ENCODE measurements at regions not wholly inside any gene's neighbourhood (a gene's known extent, or its start where the extent isn't known, plus 50 kb on each side); places are given as distances from the start of the nearest gene placed in this dataset.

DNA sequence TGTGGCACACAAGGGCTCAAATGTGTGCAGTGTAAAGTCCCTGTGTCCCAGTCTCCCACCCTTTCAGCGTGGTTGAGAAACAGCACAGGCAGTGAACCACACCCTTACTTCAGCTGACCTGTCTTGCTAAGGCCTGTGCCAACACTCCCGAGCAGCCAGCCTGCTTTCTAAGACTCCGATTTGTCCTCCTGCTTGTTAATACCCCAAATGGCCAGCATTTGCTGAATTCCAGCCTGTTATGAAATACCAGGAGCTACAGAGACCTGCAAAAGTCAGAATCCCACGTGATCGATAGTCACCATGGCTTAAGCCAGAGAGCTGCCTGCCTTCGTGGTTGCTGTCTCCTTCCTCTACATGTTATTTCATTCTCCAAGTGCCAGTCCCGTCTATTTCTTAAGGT lies 200.5 kb downstream of the FGF9 start:
- TF ChIP-seq, protein P1, sequence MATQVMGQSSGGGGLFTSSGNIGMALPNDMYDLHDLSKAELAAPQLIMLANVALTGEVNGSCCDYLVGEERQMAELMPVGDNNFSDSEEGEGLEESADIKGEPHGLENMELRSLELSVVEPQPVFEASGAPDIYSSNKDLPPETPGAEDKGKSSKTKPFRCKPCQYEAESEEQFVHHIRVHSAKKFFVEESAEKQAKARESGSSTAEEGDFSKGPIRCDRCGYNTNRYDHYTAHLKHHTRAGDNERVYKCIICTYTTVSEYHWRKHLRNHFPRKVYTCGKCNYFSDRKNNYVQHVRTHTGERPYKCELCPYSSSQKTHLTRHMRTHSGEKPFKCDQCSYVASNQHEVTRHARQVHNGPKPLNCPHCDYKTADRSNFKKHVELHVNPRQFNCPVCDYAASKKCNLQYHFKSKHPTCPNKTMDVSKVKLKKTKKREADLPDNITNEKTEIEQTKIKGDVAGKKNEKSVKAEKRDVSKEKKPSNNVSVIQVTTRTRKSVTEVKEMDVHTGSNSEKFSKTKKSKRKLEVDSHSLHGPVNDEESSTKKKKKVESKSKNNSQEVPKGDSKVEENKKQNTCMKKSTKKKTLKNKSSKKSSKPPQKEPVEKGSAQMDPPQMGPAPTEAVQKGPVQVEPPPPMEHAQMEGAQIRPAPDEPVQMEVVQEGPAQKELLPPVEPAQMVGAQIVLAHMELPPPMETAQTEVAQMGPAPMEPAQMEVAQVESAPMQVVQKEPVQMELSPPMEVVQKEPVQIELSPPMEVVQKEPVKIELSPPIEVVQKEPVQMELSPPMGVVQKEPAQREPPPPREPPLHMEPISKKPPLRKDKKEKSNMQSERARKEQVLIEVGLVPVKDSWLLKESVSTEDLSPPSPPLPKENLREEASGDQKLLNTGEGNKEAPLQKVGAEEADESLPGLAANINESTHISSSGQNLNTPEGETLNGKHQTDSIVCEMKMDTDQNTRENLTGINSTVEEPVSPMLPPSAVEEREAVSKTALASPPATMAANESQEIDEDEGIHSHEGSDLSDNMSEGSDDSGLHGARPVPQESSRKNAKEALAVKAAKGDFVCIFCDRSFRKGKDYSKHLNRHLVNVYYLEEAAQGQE (IDR thresholded peaks at IDR 0.05; ENCODE audit: insufficient read depth in 1 of 2, low read depth in 2 of 2, low read length in 2 of 2) = no peak
- TF ChIP-seq SIN3A (IDR thresholded peaks at IDR 0.05; ENCODE audit: borderline replicate concordance, insufficient read depth, low read length) (no peak), TAF1 (IDR thresholded peaks at IDR 0.05; ENCODE audit: borderline replicate concordance, insufficient read depth, low read length) (no peak), POLR2AphosphoS5 (IDR thresholded peaks at IDR 0.05; ENCODE audit: low read depth, low read length) (no peak), FOXP2 (optimal IDR thresholded peaks at IDR 0.05; ENCODE audit: borderline replicate concordance, extremely low read depth, extremely low read length, insufficient read depth) (no peak)

DNA sequence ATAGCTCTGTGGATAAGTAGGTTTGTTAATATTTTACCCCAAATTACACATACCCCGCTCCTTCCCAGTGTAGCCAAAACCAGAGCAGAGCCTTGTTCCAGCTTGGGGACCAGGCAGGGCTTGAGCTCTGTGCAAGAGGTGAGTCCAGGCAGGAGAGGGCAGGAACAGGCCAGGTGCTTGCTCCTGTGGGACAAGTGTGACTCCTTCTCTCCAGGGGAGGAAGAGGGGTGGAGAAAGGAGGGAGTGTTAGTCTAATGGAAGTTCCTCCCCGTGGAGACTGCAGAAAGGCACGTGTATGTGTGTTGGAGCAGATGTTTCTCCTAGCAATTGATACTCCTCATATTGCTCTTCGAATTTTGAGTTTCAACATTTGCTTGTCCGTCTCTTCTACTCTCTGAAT lies 201.0 kb downstream of the FGF9 start:
- no peak for TF ChIP-seq POLR2AphosphoS5 (IDR thresholded peaks at IDR 0.05; ENCODE audit: low read depth, low read length)
- TF ChIP-seq, protein P1 (IDR thresholded peaks at IDR 0.05; ENCODE audit: insufficient read depth in 1 of 2, low read depth in 2 of 2, low read length in 2 of 2) = no peak
- TF ChIP-seq TAF1 (IDR thresholded peaks at IDR 0.05; ENCODE audit: borderline replicate concordance, insufficient read depth, low read length) = no peak
- TF ChIP-seq FOXP2 (optimal IDR thresholded peaks at IDR 0.05; ENCODE audit: borderline replicate concordance, extremely low read depth, extremely low read length, insufficient read depth) = no peak
- TF ChIP-seq SIN3A (IDR thresholded peaks at IDR 0.05; ENCODE audit: borderline replicate concordance, insufficient read depth, low read length) = no peak

DNA sequence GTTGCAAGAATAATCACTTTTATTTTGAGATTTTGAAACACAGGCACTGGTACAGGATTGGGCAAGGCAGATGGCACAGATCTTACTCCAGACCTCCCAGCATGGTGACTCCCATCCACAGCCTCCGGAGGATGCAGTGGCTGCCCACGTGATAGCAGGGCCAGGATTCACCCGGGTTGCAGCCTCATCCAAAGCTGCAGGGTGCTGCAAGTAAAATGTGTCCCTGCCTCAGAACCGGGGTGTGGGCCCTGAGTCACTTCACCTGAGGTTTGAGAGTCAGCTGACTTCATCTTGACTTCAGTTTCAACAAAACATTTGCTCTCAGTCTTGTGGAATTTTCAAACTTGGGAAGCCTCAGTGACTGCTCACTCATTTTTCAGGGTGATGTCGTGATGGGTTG lies 201.9 kb downstream of the FGF9 start:
- TF ChIP-seq POLR2AphosphoS5 (IDR thresholded peaks at IDR 0.05; ENCODE audit: low read depth, low read length) = no peak
- TF ChIP-seq, protein P1 (IDR thresholded peaks at IDR 0.05; ENCODE audit: insufficient read depth in 1 of 2, low read depth in 2 of 2, low read length in 2 of 2) = no peak
- no peak for TF ChIP-seq SIN3A (IDR thresholded peaks at IDR 0.05; ENCODE audit: borderline replicate concordance, insufficient read depth, low read length)
- no peak for TF ChIP-seq FOXP2 (optimal IDR thresholded peaks at IDR 0.05; ENCODE audit: borderline replicate concordance, extremely low read depth, extremely low read length, insufficient read depth)
- TF ChIP-seq TAF1 (IDR thresholded peaks at IDR 0.05; ENCODE audit: borderline replicate concordance, insufficient read depth, low read length) = no peak

DNA sequence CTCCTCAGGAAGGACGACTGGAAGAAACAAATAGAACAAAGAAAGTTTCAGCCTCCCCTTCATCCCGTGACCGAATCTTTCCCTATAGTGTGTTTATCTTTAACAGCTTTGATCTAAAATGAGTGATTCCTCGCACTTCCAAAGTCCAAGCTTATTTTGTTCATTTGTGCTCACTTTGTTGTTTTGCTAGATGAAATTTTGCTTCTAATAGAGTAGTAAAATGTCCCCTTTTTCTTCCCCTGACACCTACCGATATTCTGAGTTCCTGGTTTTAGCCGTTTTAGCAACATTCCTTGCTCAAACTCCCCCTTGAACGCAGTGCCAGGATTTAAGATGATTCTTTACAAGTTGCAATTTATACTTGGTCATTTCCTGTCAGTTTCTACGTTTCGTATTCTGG lies 204.2 kb downstream of the FGF9 start:
- TF ChIP-seq FOXP2 (optimal IDR thresholded peaks at IDR 0.05; ENCODE audit: borderline replicate concordance, extremely low read depth, extremely low read length, insufficient read depth) = no peak
- TF ChIP-seq TAF1 (IDR thresholded peaks at IDR 0.05; ENCODE audit: borderline replicate concordance, insufficient read depth, low read length) = no peak
- no peak for TF ChIP-seq POLR2AphosphoS5 (IDR thresholded peaks at IDR 0.05; ENCODE audit: low read depth, low read length)
- TF ChIP-seq, protein P1 (IDR thresholded peaks at IDR 0.05; ENCODE audit: insufficient read depth in 1 of 2, low read depth in 2 of 2, low read length in 2 of 2) = no peak
- TF ChIP-seq SIN3A (IDR thresholded peaks at IDR 0.05; ENCODE audit: borderline replicate concordance, insufficient read depth, low read length) = no peak
